Astrocyte (in vitro differentiated cells and primary cell): ENCODE measurements at regions not wholly inside any gene's neighbourhood (a gene's known extent, or its start where the extent isn't known, plus 50 kb on each side); places are given as distances from the start of the nearest gene placed in this dataset.
A peak's percentile ranks its signal among the peaks of the same experiment; 100 is the strongest.

Experiments used
- DNase-seq: peaks from one replicate; pipeline ENCODE4 v3.0.0-alpha.2; 2010; ENCODE audit warnings: low read depth
- FAIRE-seq: peaks from 2 replicates; lab custom pipeline; 2011; peaks lifted over from hg19 to GRCh38; lab: Jason Lieb, UNC
- H2AFZ ChIP-seq: 2 replicates; pipeline ENCODE4 v1.6.0; 2012; ENCODE audit warnings: low read depth, low read length, inconsistent platforms
- H3K27ac ChIP-seq: 2 replicates; pipeline ENCODE4 v1.5.1; 2011; ENCODE audit warnings: low read depth, low read length, inconsistent platforms
- H3K27me3 ChIP-seq: 2 replicates; pipeline ENCODE4 v1.6.0; 2011; ENCODE audit warnings: low read length, inconsistent platforms; ENCODE audit not compliant: insufficient read depth
- H3K36me3 ChIP-seq: 2 replicates; pipeline ENCODE4 v1.5.1; 2011; ENCODE audit warnings: low read length, inconsistent platforms; ENCODE audit not compliant: insufficient read depth
- H3K4me1 ChIP-seq: 2 replicates; pipeline ENCODE4 v1.5.1; 2011; ENCODE audit warnings: low read length, inconsistent platforms; ENCODE audit not compliant: insufficient read depth
- H3K4me2 ChIP-seq: 2 replicates; pipeline ENCODE4 v1.6.0; 2012; ENCODE audit warnings: low read length, inconsistent platforms
- H3K4me3 ChIP-seq: 2 replicates; pipeline ENCODE4 v1.5.1; 2011; ENCODE audit warnings: low read depth, mild to moderate bottlenecking, low read length, inconsistent platforms; ENCODE audit not compliant: insufficient read depth
- H3K79me2 ChIP-seq: 2 replicates; pipeline ENCODE4 v1.6.0; 2012; ENCODE audit warnings: mild to moderate bottlenecking, low read length, inconsistent platforms; ENCODE audit not compliant: insufficient read depth
- H3K9ac ChIP-seq: 2 replicates; pipeline ENCODE4 v1.6.0; 2012; ENCODE audit warnings: mild to moderate bottlenecking, low read length, inconsistent platforms
- H3K9me3 ChIP-seq: 2 replicates; pipeline ENCODE4 v1.5.1; 2012; ENCODE audit warnings: low read depth, mild to moderate bottlenecking, low read length, inconsistent platforms; ENCODE audit not compliant: insufficient read depth
- H4K20me1 ChIP-seq: 2 replicates; pipeline ENCODE4 v1.6.0; 2012; ENCODE audit warnings: low read length, inconsistent platforms; ENCODE audit not compliant: insufficient read depth
- H3K27ac Mint-ChIP-seq: one replicate; pipeline ENCODE4 v1.8.0; 2021; ENCODE audit warnings: mild to moderate bottlenecking, mixed read lengths; ENCODE audit not compliant: unreplicated experiment
- H3K27me3 Mint-ChIP-seq: one replicate; pipeline ENCODE4 v1.8.0; 2021; ENCODE audit warnings: low read depth, mixed read lengths; ENCODE audit not compliant: unreplicated experiment
- H3K36me3 Mint-ChIP-seq: one replicate; pipeline ENCODE4 v1.8.0; 2021; ENCODE audit warnings: low read depth, mixed read lengths; ENCODE audit not compliant: unreplicated experiment
- H3K4me1 Mint-ChIP-seq: one replicate; pipeline ENCODE4 v1.8.0; 2021; ENCODE audit warnings: low read depth, mixed read lengths; ENCODE audit not compliant: unreplicated experiment
- H3K4me3 Mint-ChIP-seq: one replicate; pipeline ENCODE4 v1.8.0; 2021; ENCODE audit warnings: mild to moderate bottlenecking, moderate library complexity, mixed read lengths; ENCODE audit not compliant: unreplicated experiment
- H3K9me3 Mint-ChIP-seq: one replicate; pipeline ENCODE4 v1.8.0; 2021; ENCODE audit warnings: mild to moderate bottlenecking, mixed read lengths; ENCODE audit not compliant: unreplicated experiment
- EZH2 ChIP-seq: IDR thresholded peaks from 2 replicates; pipeline ENCODE4 v1.6.1; 2012; ENCODE audit warnings: mild to moderate bottlenecking, low read length, inconsistent platforms; ENCODE audit not compliant: insufficient read depth
- TF ChIP-seq, protein P1 (sequence below): IDR thresholded peaks from 2 replicates; pipeline ENCODE4 v1.5.1; 2011; ENCODE audit warnings: low read depth, mild to moderate bottlenecking, inconsistent platforms, low read length, moderate library complexity; ENCODE audit not compliant: insufficient read depth

- Mint-ChIP-seq H3K27ac (peak overlapping the region; percentile 87), H3K9me3 (peaks cover 5% of the 10 kb centered on the region)
These were observed 421.9 kb upstream of the DIPK2B start for GRCh38 chrX:45622538-45622937.

DNA sequence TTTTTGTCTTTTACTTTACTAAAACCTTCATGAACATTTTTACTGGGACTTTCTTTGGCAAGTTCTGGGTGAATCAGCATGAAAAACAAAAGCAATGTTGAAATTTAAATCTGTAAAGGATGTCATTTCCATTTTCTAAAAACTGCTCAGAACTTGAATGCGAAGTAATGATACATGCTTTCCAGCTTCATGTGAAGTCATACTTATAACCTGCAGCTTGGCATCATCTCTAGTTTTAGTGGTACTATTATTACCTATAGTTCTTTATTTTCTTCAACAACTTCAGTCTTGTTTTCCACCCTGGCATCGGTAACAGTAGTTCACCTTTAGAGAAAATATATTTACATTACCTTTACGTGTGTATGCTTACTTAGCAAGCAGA lies 421.4 kb upstream of the DIPK2B start:
- DNase-seq (no peak), FAIRE-seq (no peak)
- Mint-ChIP-seq H3K27ac (no peak overlapping the region), H3K4me3 (no peak overlapping the region), H3K36me3 (no peaks in the 10 kb centered on the region), H3K4me1 (peaks cover 29% of the 10 kb centered on the region), H3K9me3 (peaks cover 4% of the 10 kb centered on the region), H3K27me3 (no peaks in the 10 kb centered on the region)
- no peaks in the 10 kb centered on the region for H3K36me3 ChIP-seq
- H3K9ac ChIP-seq, result peak overlapping the region; percentile 59
- H3K9me3 ChIP-seq, result peaks cover 3% of the 10 kb centered on the region
- H3K4me2 ChIP-seq, result peak overlapping the region; percentile 21
- no peak for TF ChIP-seq EZH2
- TF ChIP-seq, protein P1, sequence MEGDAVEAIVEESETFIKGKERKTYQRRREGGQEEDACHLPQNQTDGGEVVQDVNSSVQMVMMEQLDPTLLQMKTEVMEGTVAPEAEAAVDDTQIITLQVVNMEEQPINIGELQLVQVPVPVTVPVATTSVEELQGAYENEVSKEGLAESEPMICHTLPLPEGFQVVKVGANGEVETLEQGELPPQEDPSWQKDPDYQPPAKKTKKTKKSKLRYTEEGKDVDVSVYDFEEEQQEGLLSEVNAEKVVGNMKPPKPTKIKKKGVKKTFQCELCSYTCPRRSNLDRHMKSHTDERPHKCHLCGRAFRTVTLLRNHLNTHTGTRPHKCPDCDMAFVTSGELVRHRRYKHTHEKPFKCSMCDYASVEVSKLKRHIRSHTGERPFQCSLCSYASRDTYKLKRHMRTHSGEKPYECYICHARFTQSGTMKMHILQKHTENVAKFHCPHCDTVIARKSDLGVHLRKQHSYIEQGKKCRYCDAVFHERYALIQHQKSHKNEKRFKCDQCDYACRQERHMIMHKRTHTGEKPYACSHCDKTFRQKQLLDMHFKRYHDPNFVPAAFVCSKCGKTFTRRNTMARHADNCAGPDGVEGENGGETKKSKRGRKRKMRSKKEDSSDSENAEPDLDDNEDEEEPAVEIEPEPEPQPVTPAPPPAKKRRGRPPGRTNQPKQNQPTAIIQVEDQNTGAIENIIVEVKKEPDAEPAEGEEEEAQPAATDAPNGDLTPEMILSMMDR, result no peak
- no peaks in the 10 kb centered on the region for H3K27me3 ChIP-seq
- peaks cover 22% of the 10 kb centered on the region for H3K4me1 ChIP-seq
- H3K27ac ChIP-seq, result peak overlapping the region; percentile 84
- no peak overlapping the region for H3K4me3 ChIP-seq
- H4K20me1 ChIP-seq, result no peaks in the 10 kb centered on the region
- no peaks in the 10 kb centered on the region for H3K79me2 ChIP-seq
- H2AFZ ChIP-seq, result no peak overlapping the region

More at GRCh38 chrX:45622538-45622937, 421.9 kb upstream of the DIPK2B start:
- no peak for TF ChIP-seq EZH2
- TF ChIP-seq, protein P1, result no peak
- Histone ChIP-seq H2AFZ (no peak overlapping the region), H3K27ac (peak overlapping the region; percentile 84), H3K9me3 (peaks cover 3% of the 10 kb centered on the region), H3K27me3 (no peaks in the 10 kb centered on the region), H3K4me3 (no peak overlapping the region), H4K20me1 (no peaks in the 10 kb centered on the region), H3K36me3 (no peaks in the 10 kb centered on the region), H3K4me2 (peak overlapping the region; percentile 21), H3K4me1 (peaks cover 22% of the 10 kb centered on the region), H3K9ac (peak overlapping the region; percentile 59), H3K79me2 (no peaks in the 10 kb centered on the region)
- peak; percentile 71 for DNase-seq
- Mint-ChIP-seq H3K36me3 (no peaks in the 10 kb centered on the region), H3K4me3 (no peak overlapping the region), H3K4me1 (peaks cover 32% of the 10 kb centered on the region), H3K27me3 (no peaks in the 10 kb centered on the region)
- FAIRE-seq, result peak; percentile 64

DNA sequence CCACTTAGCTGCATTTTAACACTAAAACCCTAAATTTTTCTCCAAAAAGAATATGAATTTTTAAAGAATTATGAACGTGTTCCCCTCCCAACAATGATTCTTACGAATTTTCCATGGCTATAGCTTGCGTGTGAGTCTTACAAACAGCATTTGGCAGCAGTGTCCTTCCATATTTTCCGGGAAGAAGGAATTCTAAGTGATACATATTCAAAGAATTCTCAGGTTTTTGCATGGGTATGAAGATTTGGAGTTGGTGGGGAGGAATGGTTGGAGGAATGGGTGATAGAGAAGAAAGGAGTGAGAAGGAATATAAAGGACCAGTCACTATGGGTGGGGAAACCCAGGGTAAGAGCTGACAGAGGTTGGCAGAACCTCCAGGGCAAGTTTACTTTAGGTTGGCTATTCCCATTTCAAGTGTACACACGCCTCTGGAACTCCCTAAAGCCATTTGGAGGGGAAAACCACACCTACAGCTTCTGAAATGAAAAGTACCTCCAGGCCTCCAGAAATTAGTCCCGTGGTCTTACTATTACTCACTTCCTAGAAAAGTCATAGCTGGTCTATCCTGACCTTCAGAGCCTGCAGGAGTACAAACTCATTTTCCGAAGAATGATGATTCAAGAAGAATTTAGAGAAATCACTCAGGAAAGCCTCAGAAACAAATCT lies 420.8 kb upstream of the DIPK2B start:
- H3K27me3 ChIP-seq, result no peaks in the 10 kb centered on the region
- H4K20me1 ChIP-seq, result no peaks in the 10 kb centered on the region
- H3K79me2 ChIP-seq, result no peaks in the 10 kb centered on the region
- TF ChIP-seq, protein P1, result no peak
- no peak for TF ChIP-seq EZH2
- peaks cover 29% of the 10 kb centered on the region for H3K4me1 Mint-ChIP-seq
- no peak overlapping the region for H2AFZ ChIP-seq
- no peak overlapping the region for H3K4me3 ChIP-seq
- H3K27ac Mint-ChIP-seq, result peak overlapping the region; percentile 85
- no peaks in the 10 kb centered on the region for H3K36me3 Mint-ChIP-seq
- peaks cover 3% of the 10 kb centered on the region for H3K9me3 ChIP-seq
- peak; percentile 99 for FAIRE-seq
- H3K9me3 Mint-ChIP-seq, result peaks cover 3% of the 10 kb centered on the region
- H3K4me2 ChIP-seq, result peak overlapping the region; percentile 21
- no peaks in the 10 kb centered on the region for H3K36me3 ChIP-seq
- H3K27me3 Mint-ChIP-seq, result no peaks in the 10 kb centered on the region
- H3K9ac ChIP-seq, result peak overlapping the region; percentile 59
- H3K4me1 ChIP-seq, result peaks cover 22% of the 10 kb centered on the region
- no peak overlapping the region for H3K4me3 Mint-ChIP-seq
- H3K27ac ChIP-seq, result peak overlapping the region; percentile 84
- peak; percentile 77 for DNase-seq
